ENCODE measurements at regions not wholly inside any gene's neighbourhood (a gene's known extent, or its start where the extent isn't known, plus 50 kb on each side); places are given as distances from the start of the nearest gene placed in this dataset.

- DNase-seq = no peak
Measured at GRCh38 chr1:219771080-219771479, 157.3 kb downstream of the SLC30A10 start.

GRCh38 chr1:219763321-219763720 is 150.4 kb upstream of the ZC3H11B start:
- DNase-seq = no peak

GRCh38 chr1:219761208-219761860 is 148.4 kb upstream of the ZC3H11B start:
- DNase-seq = no peak

GRCh38 chr1:219759095-219759494 is 146.2 kb upstream of the ZC3H11B start:
- no peak for DNase-seq

GRCh38 chr1:219757890-219758289 is 145.0 kb upstream of the ZC3H11B start:
- no peak for DNase-seq

DNA sequence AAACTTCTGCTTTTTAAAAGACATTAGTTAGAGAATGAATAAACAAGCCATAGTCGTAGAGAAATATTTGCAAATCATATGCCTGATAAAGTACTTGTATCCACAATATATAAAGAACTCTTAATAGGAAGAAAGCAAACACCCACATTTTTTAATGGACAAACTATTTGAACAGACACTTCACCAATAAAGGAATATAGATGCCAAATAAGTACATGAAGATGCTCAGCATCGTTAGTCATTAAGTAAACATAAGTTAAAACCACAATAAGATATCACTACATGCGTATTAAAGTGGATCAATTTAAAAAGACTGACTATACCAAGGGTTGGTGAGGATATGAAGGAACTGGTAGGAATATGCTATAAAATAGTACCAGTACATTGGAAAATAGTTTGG is 142.3 kb upstream of the ZC3H11B start:
- DNase-seq = no peak

DNA sequence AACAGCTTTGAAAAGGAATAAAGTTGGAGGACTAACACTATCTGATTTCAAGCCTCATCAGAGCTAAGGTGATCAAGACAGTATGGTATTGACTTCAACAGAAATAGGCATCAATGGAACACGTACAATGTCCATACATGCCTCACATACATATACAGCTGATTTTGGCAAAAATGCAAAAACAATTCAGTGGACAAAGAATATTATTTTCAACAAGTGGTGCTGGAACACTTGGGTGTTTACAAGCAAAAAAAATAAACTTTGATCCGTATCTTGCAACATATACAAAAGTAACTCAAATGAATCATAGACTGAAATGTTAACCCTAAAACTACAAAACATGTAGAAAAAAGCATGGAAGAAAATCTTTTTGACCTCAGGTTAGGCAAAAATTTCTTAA is 141.9 kb upstream of the ZC3H11B start:
- DNase-seq = no peak

- no peak for DNase-seq
Measured at GRCh38 chr1:219753914-219754313, 141.0 kb upstream of the ZC3H11B start.

- DNase-seq = no peak
Measured at GRCh38 chr1:219752645-219753044, 139.7 kb upstream of the ZC3H11B start.

- DNase-seq = no peak
Measured at GRCh38 chr1:219751870-219752507, 139.1 kb upstream of the ZC3H11B start.

DNA sequence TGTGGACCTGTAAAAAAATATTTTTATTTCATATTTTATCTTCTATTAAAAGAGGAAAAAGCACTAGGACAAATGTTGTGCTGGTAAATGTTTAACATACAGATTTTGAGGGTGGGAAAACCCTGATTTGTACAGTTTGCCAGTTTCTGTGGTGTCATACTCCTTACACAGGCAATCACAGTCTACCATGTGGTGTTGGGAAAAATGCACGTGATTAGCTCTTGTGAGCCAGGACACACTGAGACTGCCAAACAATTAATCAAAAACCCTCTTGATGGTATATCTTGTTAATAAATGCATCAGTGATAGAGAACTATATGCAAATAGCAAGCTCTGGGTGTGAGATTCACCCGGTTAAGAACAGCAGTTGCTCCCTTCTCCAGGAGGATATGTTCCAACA is 136.5 kb upstream of the ZC3H11B start:
- DNase-seq = no peak

- no peak for DNase-seq
Measured at GRCh38 chr1:219746141-219746540, 133.2 kb upstream of the ZC3H11B start.

DNA sequence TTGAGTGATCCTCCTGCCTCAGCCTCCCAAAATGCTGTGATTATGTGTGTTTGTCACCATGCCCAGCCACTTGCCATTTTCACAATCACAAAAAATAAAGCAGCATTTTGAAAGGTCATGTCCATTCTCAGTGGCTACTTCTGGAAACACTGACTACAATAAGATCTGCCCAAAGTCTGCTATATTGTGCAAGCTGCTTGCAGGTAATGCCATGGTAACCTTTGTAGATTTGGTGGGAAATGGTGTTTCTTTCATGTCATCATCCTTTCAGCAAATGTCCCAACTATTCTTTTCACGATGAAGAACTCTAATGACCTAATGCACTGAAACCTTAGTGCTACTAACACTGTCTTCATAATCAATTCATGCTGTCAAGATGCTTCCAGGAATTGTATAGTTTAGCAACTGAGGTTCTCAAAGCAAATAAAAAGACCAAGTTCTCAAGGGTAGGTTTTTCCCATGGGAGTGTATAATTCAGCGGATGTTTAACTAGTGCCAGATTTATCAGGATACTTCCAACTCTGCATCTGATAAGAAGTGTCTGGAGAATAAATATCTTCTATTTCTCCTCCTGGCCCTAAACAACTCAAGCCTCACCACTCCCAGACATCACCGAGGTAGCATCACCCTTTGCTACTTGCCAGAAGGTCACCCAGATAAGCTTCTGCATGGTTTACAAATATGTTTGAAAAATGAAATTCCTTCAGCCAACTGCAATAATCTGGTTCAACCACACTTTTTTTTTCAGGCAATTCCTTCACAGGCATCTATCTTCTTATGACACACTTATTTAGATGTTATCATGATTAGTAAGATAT is 132.0 kb upstream of the ZC3H11B start:
- no peak for DNase-seq

DNA sequence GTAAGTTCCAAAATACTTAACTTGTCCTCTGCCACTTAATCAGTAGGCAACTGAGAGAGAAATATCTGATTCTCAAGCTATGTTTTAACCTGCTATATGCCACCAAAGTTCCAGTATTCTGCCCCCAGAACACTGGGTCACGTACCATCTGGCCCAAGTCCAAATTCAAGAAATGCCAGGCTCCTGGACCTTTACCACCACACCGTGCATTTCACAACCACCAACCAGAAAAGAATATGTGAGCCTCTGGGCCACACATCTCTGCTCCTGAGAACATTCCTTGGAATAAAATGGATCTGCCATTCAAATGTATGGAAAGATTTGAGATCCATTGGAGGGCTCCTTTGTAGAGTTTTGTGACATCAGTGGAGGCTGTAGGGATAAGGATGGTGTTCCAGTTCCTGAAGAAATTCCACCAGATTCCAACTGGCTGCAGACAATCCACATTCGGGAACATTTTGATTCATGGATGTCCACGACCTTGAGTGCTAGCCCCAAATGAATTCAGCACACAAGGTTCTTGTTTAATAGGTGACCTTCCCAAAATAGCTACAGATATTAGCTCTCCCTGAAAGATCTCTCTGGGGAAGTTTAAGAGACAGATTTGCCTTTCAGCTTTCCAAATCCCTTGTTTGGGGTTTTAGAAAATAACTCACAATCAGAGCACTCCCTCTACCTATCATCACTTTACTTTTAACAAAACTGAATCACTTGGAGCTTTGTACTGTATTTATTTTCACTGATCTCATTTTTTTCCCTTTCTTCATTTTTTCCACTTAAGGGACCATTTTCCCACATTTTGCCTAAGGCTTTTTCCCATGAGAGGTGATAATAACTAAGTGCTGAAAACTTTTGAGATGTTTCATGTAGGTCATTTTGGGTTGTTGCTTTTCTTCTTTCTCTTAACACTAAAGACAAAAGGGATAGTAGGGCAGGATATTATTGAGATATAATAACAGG is 128.4 kb upstream of the ZC3H11B start:
- DNase-seq = no peak

DNA sequence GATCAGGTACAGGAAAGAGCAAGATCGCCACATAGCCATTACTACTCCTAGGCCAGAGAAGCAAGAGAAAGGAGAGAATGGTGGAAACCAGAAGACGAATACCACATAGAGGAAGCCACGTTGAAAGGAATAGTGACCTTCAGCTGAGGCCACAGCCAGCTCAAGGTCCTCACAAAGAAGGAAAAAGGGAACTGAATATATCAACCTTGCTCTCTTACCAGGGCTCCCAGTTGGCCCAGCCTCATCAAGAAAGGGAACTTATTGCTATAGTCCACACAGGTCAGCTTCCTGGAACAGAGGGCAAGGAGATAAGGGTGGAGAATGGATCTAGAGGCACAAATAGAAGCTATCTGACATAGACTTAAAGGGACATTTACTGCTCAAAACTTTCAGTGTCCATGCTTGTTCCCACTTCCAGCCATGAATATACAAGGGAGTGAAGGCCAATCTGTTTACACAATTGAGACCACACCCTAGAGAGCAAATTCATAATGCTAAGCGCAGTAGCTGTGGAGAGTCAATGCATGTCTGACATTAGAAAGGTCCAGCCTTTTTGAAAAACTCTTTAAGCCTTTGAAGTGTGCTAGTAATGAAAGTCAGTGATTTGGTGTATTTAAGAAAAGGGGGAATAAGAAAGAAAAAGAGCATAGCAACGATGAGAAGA is 120.7 kb upstream of the ZC3H11B start:
- DNase-seq = peak; percentile 66

DNA sequence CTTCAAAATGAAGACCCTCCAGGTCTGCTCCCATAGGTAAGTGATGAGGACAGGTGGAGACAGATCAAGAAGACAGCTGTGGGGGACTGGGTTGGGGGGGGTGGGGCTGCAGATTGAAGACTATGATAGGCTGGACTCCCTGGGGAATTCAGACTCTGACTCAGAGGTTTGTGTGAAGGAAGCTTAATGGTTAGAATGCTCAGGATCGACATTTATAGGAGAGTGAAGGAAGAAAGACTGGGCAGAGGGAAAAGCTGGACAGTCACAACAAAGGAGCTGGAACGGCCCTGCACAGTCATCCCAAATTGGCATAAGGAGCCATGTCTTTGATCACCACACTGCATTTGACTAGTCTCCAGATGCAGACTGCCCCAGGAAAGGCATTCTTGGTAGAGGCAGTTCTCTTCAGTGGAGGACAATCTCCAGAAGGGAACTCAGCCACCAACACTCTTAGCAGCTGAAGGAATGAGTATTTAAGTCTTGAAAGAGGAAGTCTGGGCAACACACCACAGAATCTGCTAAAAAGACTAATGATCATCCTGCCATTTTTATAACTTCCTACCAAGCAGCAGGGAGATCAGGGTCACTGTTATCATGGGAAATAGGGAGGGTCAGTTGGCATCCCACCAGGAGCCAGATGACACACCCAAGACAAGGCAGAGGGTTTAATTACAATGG is 120.0 kb upstream of the ZC3H11B start:
- peak; percentile 65 for DNase-seq

GRCh38 chr1:219731771-219732170 is 118.9 kb upstream of the ZC3H11B start:
- no peak for DNase-seq

GRCh38 chr1:219726480-219727272 is 113.8 kb upstream of the ZC3H11B start:
- DNase-seq = no peak

DNA sequence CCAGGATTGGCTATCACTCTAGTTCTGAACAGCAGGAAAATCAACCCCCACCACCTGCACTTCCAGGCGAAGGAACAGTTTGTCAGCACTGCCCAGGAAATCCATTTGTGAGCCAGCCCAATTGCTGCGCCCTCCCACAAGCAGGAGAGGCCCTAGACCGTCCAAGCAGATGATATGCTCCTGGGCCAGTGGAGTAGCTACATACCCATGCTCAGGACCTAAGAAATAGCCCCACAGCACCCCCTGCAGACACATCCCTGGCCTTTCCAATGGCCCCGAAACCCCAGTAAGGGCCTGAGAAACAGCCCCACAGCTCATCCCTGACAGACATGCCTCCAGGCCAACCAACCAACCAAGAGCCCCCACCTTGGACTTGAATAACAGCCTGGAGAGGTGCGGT is 111.5 kb upstream of the ZC3H11B start:
- no peak for DNase-seq

- DNase-seq = no peak
Measured at GRCh38 chr1:219717536-219717935, 104.6 kb upstream of the ZC3H11B start.

GRCh38 chr1:219716611-219717114 is 103.8 kb upstream of the ZC3H11B start:
- DNase-seq = no peak

Data from MV-4-11 (cell line).